Heart left ventricle (tissue), 13 donors: ENCODE measurements at regions not wholly inside any gene's neighbourhood (a gene's known extent, or its start where the extent isn't known, plus 50 kb on each side); places are given as distances from the start of the nearest gene placed in this dataset.

Experiments used
- POLR2A ChIP-seq, 2 donors: fragments of 450-650 bp; IDR thresholded peaks; one replicate each; pipeline ENCODE4 v1.6.1; 2017; ENCODE audit warnings: antibody characterized with exemption in 2 of 2, mild to moderate bottlenecking in 2 of 2, moderate library complexity in 2 of 2
- TF ChIP-seq, protein P1 (sequence below), 12 donors: fragments of 200-600 bp; sonication (generic) in 4 of 12; IDR thresholded peaks; one replicate each; pipeline versions ENCODE4 v1.5.0 to v1.8.0; 2018 to 2022; ENCODE audit warnings: antibody characterized with exemption in 12 of 12, mild to moderate bottlenecking in 5 of 12
- donor health status: ischemic (EF 13 %, LVEDD 7.1; RV severe dilation, severe dysfunction).
- donor health status: DM: no; HTN: yes; CAD: no.
- donor health status: DM: no; HTN: no; CAD: no.
- donor health status: ischemic (EF 25% LVEDD 6.9; RV normal size, moderate dysfunction).
- donor health status: ischemic (EF 25% LVEDD 5.7; RV mildly dilated, moderate dysfunction).
- donor health status: ischemic (EF 35%, LVEDD 5.7; RV mildly dilated, moderate dysfunction).
- donor health status: nonischemic (EF 11% LVEDD 7.7; RV severe dilation, severe dysfunction).
- donor health status: DM: yes; HTN: yes; CAD: no.
- donor health status: PGD.
- donor health status: ischemic (EF 29% LVEDD 5.4; RV normal size, mild dysfunction).
- donor health status: nonischemic (EF 23%, LVEDD 6.1; RV moderate dilation, normal function).

DNA sequence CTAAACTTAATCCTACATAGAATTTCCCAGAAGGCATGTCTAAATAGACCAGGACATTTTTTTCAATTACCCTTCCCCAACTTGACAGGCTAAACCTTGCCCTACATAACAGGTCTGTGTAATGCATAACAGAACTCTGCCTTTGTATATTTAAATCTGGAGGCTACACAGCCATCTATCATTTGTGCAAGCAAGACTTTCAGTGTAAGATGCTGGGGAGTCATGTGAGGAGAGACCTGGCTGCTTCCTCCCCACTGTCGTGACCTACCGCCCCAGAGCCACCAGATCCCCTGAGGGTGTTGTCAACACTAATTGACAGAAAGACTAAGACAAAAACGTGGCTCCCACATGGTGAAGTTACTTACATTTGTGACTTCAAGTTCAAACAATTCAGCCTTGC is 342.2 kb downstream of the PPARGC1A start:
- TF ChIP-seq, protein P1, sequence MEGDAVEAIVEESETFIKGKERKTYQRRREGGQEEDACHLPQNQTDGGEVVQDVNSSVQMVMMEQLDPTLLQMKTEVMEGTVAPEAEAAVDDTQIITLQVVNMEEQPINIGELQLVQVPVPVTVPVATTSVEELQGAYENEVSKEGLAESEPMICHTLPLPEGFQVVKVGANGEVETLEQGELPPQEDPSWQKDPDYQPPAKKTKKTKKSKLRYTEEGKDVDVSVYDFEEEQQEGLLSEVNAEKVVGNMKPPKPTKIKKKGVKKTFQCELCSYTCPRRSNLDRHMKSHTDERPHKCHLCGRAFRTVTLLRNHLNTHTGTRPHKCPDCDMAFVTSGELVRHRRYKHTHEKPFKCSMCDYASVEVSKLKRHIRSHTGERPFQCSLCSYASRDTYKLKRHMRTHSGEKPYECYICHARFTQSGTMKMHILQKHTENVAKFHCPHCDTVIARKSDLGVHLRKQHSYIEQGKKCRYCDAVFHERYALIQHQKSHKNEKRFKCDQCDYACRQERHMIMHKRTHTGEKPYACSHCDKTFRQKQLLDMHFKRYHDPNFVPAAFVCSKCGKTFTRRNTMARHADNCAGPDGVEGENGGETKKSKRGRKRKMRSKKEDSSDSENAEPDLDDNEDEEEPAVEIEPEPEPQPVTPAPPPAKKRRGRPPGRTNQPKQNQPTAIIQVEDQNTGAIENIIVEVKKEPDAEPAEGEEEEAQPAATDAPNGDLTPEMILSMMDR (IDR thresholded peaks at IDR 0.05): no peak
- no peak for TF ChIP-seq POLR2A (IDR thresholded peaks at IDR 0.05)
